GM23338 (cell line): ENCODE measurements at regions not wholly inside any gene's neighbourhood (a gene's known extent, or its start where the extent isn't known, plus 50 kb on each side); places are given as distances from the start of the nearest gene placed in this dataset.

Experiments
- ATAC-seq: fragments of 200-7000 bp; cut with Tn5 transposase; 3 replicates; pipeline ENCODE4 v1.9.1; 2020
- DNase-seq: peaks from one replicate; pipeline ENCODE4 v3.0.0-alpha.2; 2015; ENCODE audit warnings: low spot score
- H2AFZ ChIP-seq: fragments of 200-600 bp; sonication (generic); 2 replicates; pipeline ENCODE4 v1.8.0; 2016; ENCODE audit warnings: antibody characterized with exemption, mild to moderate bottlenecking, moderate library complexity
- H3F3A ChIP-seq: fragments of 200-600 bp; sonication (generic); replicated peaks from 2 replicates; pipeline ENCODE4 v1.8.0; 2017; ENCODE audit warnings: antibody characterized with exemption, mixed run types, low read depth
- H3K27ac ChIP-seq: fragments of 200-600 bp; sonication (generic); 2 replicates; pipeline ENCODE4 v1.6.1; 2016; ENCODE audit warnings: low read depth
- H3K27me3 ChIP-seq: fragments of 200-600 bp; sonication (generic); 2 replicates; pipeline ENCODE4 v1.8.0; 2016; ENCODE audit warnings: mild to moderate bottlenecking, mixed run types, moderate library complexity; ENCODE audit not compliant: insufficient read depth
- H3K36me3 ChIP-seq: fragments of 200-600 bp; sonication (generic); 2 replicates; pipeline ENCODE4 v1.8.0; 2016; ENCODE audit warnings: mild to moderate bottlenecking; ENCODE audit not compliant: insufficient read depth
- H3K4me1 ChIP-seq: fragments of 200-600 bp; sonication (generic); 2 replicates; pipeline ENCODE4 v1.8.0; 2016; ENCODE audit warnings: mild to moderate bottlenecking, moderate library complexity; ENCODE audit not compliant: insufficient read depth
- H3K4me2 ChIP-seq: fragments of 200-600 bp; sonication (generic); 2 replicates; pipeline ENCODE4 v1.7.1; 2017; ENCODE audit warnings: mixed run types
- H3K4me3 ChIP-seq: fragments of 200-600 bp; sonication (generic); 2 replicates; pipeline ENCODE4 v1.6.1; 2016; ENCODE audit warnings: mixed run types
- H3K79me2 ChIP-seq: fragments of 200-600 bp; sonication (generic); replicated peaks from 2 replicates; pipeline ENCODE4 v1.8.0; 2017; ENCODE audit warnings: mild to moderate bottlenecking; ENCODE audit not compliant: insufficient read depth
- H3K9me2 ChIP-seq: fragments of 200-600 bp; sonication (generic); 2 replicates; pipeline ENCODE4 v1.8.0; 2017; ENCODE audit not compliant: insufficient read depth
- H4K20me1 ChIP-seq: fragments of 200-600 bp; sonication (generic); replicated peaks from 2 replicates; pipeline ENCODE4 v1.8.0; 2017; ENCODE audit warnings: mild to moderate bottlenecking; ENCODE audit not compliant: insufficient read depth
- H3K27ac Mint-ChIP-seq: 2 replicates; pipeline ENCODE4 v1.8.0; 2020; ENCODE audit warnings: inconsistent platforms, mild to moderate bottlenecking, moderate library complexity, mixed read lengths
- H3K27me3 Mint-ChIP-seq: 3 replicates; pipeline ENCODE4 v1.8.0; 2022; ENCODE audit warnings: low read depth, mild to moderate bottlenecking, moderate library complexity, mixed read lengths, inconsistent platforms; ENCODE audit not compliant: insufficient read depth, poor library complexity
- H3K36me3 Mint-ChIP-seq: 3 replicates; pipeline ENCODE4 v1.8.0; 2021; ENCODE audit warnings: low read depth, mild to moderate bottlenecking, inconsistent platforms, moderate library complexity, mixed read lengths
- H3K4me1 Mint-ChIP-seq: 3 replicates; pipeline ENCODE4 v1.8.0; 2020; ENCODE audit warnings: mild to moderate bottlenecking, inconsistent platforms, mixed read lengths
- H3K4me3 Mint-ChIP-seq: 3 replicates; pipeline ENCODE4 v1.8.0; 2021; ENCODE audit warnings: moderate library complexity, mild to moderate bottlenecking, inconsistent platforms, mixed read lengths
- H3K9me3 Mint-ChIP-seq: 3 replicates; pipeline ENCODE4 v1.8.0; 2020; ENCODE audit warnings: moderate library complexity, mild to moderate bottlenecking, inconsistent platforms, mixed read lengths
- CREB1 ChIP-seq: fragments of 250-450 bp; sonication (Bioruptor Pico); IDR thresholded peaks from 2 replicates; pipeline ENCODE4 v1.5.0; 2020; ENCODE audit warnings: low read depth, mild to moderate bottlenecking, moderate library complexity
- EZH2 ChIP-seq: fragments of 200-600 bp; sonication (generic); IDR thresholded peaks from one replicate; pipeline ENCODE4 v1.8.0; 2017; ENCODE audit warnings: antibody characterized with exemption, mild to moderate bottlenecking, low read depth; ENCODE audit not compliant: unreplicated experiment
- EZH2phosphoT487 ChIP-seq: fragments of 200-600 bp; sonication (generic); IDR thresholded peaks from one replicate; pipeline ENCODE4 v1.8.1; 2018; ENCODE audit warnings: antibody characterized with exemption; ENCODE audit not compliant: unreplicated experiment
- JUNB ChIP-seq: IDR thresholded peaks from one replicate; pipeline ENCODE4 v1.6.1; 2016; ENCODE audit warnings: antibody characterized with exemption; ENCODE audit not compliant: unreplicated experiment
- NANOG ChIP-seq: IDR thresholded peaks from 2 replicates; pipeline ENCODE4 v1.6.1; 2016; ENCODE audit warnings: antibody characterized with exemption, borderline replicate concordance
- POLR2AphosphoS5 ChIP-seq: IDR thresholded peaks from 2 replicates; pipeline ENCODE4 v1.6.1; 2016; ENCODE audit warnings: antibody characterized with exemption, low read depth
- STAT1 ChIP-seq: IDR thresholded peaks from one replicate; pipeline ENCODE4 v1.6.1; 2016; ENCODE audit warnings: antibody characterized with exemption; ENCODE audit not compliant: unreplicated experiment
- ZNF114 ChIP-seq: fragments of 250-450 bp; sonication (Bioruptor Pico); IDR thresholded peaks from 2 replicates; pipeline ENCODE4 v1.5.0; 2020; ENCODE audit warnings: mild to moderate bottlenecking, moderate library complexity
- ZNF331 ChIP-seq: fragments of 250-450 bp; sonication (Bioruptor Pico); IDR thresholded peaks from 2 replicates; pipeline ENCODE4 v1.5.0; 2020; ENCODE audit warnings: low read depth, mild to moderate bottlenecking, moderate library complexity
- TF ChIP-seq, protein P1 (sequence below), 2 experiments: fragments of 200-600 bp in 1 of 2; sonication (generic) in 1 of 2; conservative IDR thresholded peaks; 2 replicates each; pipeline versions ENCODE4 v1.5.1 to v1.6.1; 2016 to 2017; ENCODE audit warnings: antibody characterized with exemption in 2 of 2, low read depth in 2 of 2, mild to moderate bottlenecking in 2 of 2, moderate library complexity in 1 of 2
- TF ChIP-seq, protein P2 (sequence below): IDR thresholded peaks from 2 replicates; pipeline ENCODE4 v1.6.1; 2016; ENCODE audit warnings: antibody characterized with exemption
- TF ChIP-seq, protein P3 (sequence below): fragments of 250-450 bp; sonication (Bioruptor Pico); IDR thresholded peaks from 2 replicates; pipeline ENCODE4 v1.5.0; 2020; ENCODE audit warnings: mild to moderate bottlenecking, moderate library complexity
- TF ChIP-seq, protein P4 (sequence below): IDR thresholded peaks from one replicate; pipeline ENCODE4 v1.6.1; 2018; ENCODE audit warnings: antibody characterized with exemption; ENCODE audit not compliant: unreplicated experiment

DNA sequence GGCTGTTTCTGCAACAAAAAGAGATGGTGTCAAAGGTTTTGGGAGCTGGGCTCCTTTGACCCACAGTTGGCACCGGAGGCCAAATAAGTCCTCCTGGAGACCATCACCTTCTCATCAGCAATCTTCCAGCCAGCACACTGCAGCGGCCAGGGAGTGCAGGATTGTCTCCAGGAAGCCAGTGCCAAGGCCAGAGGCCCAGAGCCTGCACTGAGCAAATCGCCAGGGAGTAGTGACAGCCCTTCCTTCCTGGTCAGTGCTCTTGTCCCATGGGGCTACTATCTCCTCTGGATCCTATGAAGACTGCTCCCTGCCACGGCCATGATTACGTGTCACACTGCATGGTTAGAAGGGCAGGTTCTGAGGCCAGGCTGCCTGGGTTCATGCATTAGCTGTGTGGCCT is 134.3 kb upstream of the CRHR1 start (continued):
- TF ChIP-seq, protein P1, sequence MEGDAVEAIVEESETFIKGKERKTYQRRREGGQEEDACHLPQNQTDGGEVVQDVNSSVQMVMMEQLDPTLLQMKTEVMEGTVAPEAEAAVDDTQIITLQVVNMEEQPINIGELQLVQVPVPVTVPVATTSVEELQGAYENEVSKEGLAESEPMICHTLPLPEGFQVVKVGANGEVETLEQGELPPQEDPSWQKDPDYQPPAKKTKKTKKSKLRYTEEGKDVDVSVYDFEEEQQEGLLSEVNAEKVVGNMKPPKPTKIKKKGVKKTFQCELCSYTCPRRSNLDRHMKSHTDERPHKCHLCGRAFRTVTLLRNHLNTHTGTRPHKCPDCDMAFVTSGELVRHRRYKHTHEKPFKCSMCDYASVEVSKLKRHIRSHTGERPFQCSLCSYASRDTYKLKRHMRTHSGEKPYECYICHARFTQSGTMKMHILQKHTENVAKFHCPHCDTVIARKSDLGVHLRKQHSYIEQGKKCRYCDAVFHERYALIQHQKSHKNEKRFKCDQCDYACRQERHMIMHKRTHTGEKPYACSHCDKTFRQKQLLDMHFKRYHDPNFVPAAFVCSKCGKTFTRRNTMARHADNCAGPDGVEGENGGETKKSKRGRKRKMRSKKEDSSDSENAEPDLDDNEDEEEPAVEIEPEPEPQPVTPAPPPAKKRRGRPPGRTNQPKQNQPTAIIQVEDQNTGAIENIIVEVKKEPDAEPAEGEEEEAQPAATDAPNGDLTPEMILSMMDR (conservative IDR thresholded peaks at IDR 0.05; ENCODE audit: low read depth in 2 of 2): no peak
- TF ChIP-seq NANOG: no peak
- no peak for TF ChIP-seq POLR2AphosphoS5
- no peak for TF ChIP-seq ZNF114
- TF ChIP-seq CREB1 (CRISPR knock-in tag): no peak
- no peak for TF ChIP-seq JUNB

DNA sequence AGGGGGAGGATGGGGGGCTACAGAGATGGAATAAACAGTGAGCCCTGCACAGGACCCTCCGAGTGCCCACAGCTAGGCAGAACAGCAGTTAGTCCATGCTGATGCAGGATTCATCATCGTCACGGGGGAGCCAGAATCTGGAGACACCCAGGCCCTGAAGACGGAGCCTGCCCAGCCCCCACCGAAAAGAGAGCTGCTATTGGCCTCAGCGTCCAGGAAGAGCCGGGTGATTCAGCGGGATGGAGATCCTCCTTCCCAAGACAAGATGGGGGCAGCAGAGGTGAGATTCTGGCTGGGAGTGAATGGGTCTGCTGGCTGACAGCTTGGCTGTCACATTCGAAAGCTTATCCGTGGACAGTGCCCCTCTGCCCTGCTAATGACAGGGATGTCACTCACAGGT is 133.6 kb upstream of the CRHR1 start:
- Histone ChIP-seq H3K27me3 (no peaks in the 10 kb centered on the region), H3K4me3 (no peak overlapping the region), H3K27ac (no peak overlapping the region), H2AFZ (no peak overlapping the region), H3K4me1 (peaks cover 9% of the 10 kb centered on the region), H3K4me2 (no peak overlapping the region), H3K79me2 (no peaks in the 10 kb centered on the region), H3K9me2 (no peaks in the 10 kb centered on the region), H3F3A (no peaks in the 10 kb centered on the region), H4K20me1 (no peaks in the 10 kb centered on the region; the same call in none of the 2 replicates), H3K36me3 (no peaks in the 10 kb centered on the region)
- DNase-seq (no peak), ATAC-seq (no peak)
- peaks cover 14% of the 10 kb centered on the region for H3K4me1 Mint-ChIP-seq
- H3K27ac Mint-ChIP-seq: no peak overlapping the region
- H3K36me3 Mint-ChIP-seq: no peaks in the 10 kb centered on the region
- peaks cover 2% of the 10 kb centered on the region for H3K27me3 Mint-ChIP-seq
- H3K4me3 Mint-ChIP-seq: no peak overlapping the region
- H3K9me3 Mint-ChIP-seq: no peaks in the 10 kb centered on the region
- TF ChIP-seq, protein P2, sequence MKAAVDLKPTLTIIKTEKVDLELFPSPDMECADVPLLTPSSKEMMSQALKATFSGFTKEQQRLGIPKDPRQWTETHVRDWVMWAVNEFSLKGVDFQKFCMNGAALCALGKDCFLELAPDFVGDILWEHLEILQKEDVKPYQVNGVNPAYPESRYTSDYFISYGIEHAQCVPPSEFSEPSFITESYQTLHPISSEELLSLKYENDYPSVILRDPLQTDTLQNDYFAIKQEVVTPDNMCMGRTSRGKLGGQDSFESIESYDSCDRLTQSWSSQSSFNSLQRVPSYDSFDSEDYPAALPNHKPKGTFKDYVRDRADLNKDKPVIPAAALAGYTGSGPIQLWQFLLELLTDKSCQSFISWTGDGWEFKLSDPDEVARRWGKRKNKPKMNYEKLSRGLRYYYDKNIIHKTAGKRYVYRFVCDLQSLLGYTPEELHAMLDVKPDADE: no peak
- no peak for TF ChIP-seq CREB1 (CRISPR knock-in tag)
- TF ChIP-seq STAT1: no peak
- TF ChIP-seq, protein P3, sequence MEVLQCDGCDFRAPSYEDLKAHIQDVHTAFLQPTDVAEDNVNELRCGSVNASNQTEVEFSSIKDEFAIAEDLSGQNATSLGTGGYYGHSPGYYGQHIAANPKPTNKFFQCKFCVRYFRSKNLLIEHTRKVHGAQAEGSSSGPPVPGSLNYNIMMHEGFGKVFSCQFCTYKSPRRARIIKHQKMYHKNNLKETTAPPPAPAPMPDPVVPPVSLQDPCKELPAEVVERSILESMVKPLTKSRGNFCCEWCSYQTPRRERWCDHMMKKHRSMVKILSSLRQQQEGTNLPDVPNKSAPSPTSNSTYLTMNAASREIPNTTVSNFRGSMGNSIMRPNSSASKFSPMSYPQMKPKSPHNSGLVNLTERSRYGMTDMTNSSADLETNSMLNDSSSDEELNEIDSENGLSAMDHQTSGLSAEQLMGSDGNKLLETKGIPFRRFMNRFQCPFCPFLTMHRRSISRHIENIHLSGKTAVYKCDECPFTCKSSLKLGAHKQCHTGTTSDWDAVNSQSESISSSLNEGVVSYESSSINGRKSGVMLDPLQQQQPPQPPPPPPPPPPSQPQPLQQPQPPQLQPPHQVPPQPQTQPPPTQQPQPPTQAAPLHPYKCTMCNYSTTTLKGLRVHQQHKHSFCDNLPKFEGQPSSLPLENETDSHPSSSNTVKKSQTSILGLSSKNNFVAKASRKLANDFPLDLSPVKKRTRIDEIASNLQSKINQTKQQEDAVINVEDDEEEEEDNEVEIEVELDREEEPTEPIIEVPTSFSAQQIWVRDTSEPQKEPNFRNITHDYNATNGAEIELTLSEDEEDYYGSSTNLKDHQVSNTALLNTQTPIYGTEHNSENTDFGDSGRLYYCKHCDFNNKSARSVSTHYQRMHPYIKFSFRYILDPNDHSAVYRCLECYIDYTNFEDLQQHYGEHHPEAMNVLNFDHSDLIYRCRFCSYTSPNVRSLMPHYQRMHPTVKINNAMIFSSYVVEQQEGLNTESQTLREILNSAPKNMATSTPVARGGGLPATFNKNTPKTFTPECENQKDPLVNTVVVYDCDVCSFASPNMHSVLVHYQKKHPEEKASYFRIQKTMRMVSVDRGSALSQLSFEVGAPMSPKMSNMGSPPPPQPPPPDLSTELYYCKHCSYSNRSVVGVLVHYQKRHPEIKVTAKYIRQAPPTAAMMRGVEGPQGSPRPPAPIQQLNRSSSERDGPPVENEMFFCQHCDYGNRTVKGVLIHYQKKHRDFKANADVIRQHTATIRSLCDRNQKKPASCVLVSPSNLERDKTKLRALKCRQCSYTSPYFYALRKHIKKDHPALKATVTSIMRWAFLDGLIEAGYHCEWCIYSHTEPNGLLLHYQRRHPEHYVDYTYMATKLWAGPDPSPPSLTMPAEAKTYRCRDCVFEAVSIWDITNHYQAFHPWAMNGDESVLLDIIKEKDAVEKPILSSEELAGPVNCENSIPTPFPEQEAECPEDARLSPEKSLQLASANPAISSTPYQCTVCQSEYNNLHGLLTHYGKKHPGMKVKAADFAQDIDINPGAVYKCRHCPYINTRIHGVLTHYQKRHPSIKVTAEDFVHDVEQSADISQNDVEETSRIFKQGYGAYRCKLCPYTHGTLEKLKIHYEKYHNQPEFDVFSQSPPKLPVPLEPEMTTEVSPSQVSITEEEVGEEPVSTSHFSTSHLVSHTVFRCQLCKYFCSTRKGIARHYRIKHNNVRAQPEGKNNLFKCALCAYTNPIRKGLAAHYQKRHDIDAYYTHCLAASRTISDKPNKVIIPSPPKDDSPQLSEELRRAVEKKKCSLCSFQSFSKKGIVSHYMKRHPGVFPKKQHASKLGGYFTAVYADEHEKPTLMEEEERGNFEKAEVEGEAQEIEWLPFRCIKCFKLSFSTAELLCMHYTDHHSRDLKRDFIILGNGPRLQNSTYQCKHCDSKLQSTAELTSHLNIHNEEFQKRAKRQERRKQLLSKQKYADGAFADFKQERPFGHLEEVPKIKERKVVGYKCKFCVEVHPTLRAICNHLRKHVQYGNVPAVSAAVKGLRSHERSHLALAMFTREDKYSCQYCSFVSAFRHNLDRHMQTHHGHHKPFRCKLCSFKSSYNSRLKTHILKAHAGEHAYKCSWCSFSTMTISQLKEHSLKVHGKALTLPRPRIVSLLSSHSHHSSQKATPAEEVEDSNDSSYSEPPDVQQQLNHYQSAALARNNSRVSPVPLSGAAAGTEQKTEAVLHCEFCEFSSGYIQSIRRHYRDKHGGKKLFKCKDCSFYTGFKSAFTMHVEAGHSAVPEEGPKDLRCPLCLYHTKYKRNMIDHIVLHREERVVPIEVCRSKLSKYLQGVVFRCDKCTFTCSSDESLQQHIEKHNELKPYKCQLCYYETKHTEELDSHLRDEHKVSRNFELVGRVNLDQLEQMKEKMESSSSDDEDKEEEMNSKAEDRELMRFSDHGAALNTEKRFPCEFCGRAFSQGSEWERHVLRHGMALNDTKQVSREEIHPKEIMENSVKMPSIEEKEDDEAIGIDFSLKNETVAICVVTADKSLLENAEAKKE (CRISPR knock-in tag): no peak
- TF ChIP-seq NANOG: no peak
- no peak for TF ChIP-seq ZNF114
- no peak for TF ChIP-seq JUNB
- TF ChIP-seq, protein P4, sequence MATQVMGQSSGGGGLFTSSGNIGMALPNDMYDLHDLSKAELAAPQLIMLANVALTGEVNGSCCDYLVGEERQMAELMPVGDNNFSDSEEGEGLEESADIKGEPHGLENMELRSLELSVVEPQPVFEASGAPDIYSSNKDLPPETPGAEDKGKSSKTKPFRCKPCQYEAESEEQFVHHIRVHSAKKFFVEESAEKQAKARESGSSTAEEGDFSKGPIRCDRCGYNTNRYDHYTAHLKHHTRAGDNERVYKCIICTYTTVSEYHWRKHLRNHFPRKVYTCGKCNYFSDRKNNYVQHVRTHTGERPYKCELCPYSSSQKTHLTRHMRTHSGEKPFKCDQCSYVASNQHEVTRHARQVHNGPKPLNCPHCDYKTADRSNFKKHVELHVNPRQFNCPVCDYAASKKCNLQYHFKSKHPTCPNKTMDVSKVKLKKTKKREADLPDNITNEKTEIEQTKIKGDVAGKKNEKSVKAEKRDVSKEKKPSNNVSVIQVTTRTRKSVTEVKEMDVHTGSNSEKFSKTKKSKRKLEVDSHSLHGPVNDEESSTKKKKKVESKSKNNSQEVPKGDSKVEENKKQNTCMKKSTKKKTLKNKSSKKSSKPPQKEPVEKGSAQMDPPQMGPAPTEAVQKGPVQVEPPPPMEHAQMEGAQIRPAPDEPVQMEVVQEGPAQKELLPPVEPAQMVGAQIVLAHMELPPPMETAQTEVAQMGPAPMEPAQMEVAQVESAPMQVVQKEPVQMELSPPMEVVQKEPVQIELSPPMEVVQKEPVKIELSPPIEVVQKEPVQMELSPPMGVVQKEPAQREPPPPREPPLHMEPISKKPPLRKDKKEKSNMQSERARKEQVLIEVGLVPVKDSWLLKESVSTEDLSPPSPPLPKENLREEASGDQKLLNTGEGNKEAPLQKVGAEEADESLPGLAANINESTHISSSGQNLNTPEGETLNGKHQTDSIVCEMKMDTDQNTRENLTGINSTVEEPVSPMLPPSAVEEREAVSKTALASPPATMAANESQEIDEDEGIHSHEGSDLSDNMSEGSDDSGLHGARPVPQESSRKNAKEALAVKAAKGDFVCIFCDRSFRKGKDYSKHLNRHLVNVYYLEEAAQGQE: no peak
- no peak for TF ChIP-seq ZNF331
- no peak for TF ChIP-seq EZH2
- TF ChIP-seq POLR2AphosphoS5: no peak
- TF ChIP-seq EZH2phosphoT487: no peak
